GM12878 (cell line): ENCODE measurements at regions not wholly inside any gene's neighbourhood (a gene's known extent, or its start where the extent isn't known, plus 50 kb on each side); places are given as distances from the start of the nearest gene placed in this dataset.

ENCODE experiments used
- ATAC-seq: fragments of 200-7000 bp; cut with Tn5 transposase; 3 replicates; pipeline ENCODE4 v1.9.1; 2020; ENCODE audit warnings: mild to moderate bottlenecking, moderate library complexity
- BruUV-seq: library from RNA; stranded (reverse); fragments of 400-500 nt; replicated peaks from 2 replicates; lab custom pipeline; 2021; lab: Mats Ljungman, UMichigan
- CTCF ChIA-PET: fragments of 300-600 bp; sonication (Branson Sonifier 250); formaldehyde crosslinking; extraction: SDS; loops from one replicate; lab custom pipeline; 2021; ENCODE audit warnings: inconsistent platforms; lab: Yijun Ruan, JAX
- POLR2A ChIA-PET: fragments of 350-600 bp; formaldehyde crosslinking; extraction: SDS; loops from one replicate; lab custom pipeline; 2021; ENCODE audit warnings: inconsistent platforms; lab: Charles Lee
- RAD21 ChIA-PET: fragments of 300-600 bp; sonication (Branson Sonifier 250); formaldehyde crosslinking; loops from one replicate; lab custom pipeline; 2023; ENCODE audit warnings: antibody characterized with exemption; ENCODE audit not compliant: unreplicated experiment; lab: Charles Lee
- SMC1A ChIA-PET: fragments of 300-600 bp; sonication (Branson Sonifier 250); formaldehyde crosslinking; loops from one replicate; lab custom pipeline; 2023; ENCODE audit not compliant: unreplicated experiment, uncharacterized antibody; lab: Charles Lee
- DNase-seq: peaks from one replicate; pipeline ENCODE4 v3.0.0-alpha.2; 2011; ENCODE audit warnings: low read depth, low spot score
- FAIRE-seq: peaks from 3 replicates; lab custom pipeline; 2011; peaks lifted over from hg19 to GRCh38; lab: Jason Lieb, UNC
- H2AFZ ChIP-seq: 2 replicates; pipeline ENCODE4 v1.6.0; 2011; ENCODE audit warnings: low read depth, low read length, control low read depth; ENCODE audit not compliant: control insufficient read depth
- H3K27ac ChIP-seq: 2 replicates; pipeline ENCODE4 v1.5.1; 2011; ENCODE audit warnings: control low read depth; ENCODE audit not compliant: control insufficient read depth, insufficient read depth
- H3K27me3 ChIP-seq, 2 experiments: replicated peaks in 1 of 2; 2 replicates each; pipeline versions ENCODE4 v1.6.0 to v1.6.1; 2011; ENCODE audit warnings: low read length in 1 of 2; ENCODE audit not compliant: control insufficient read depth in 2 of 2, insufficient read depth in 2 of 2
- H3K36me3 ChIP-seq, 2 experiments: 2 replicates each; pipeline ENCODE4 v1.5.1; 2011; ENCODE audit warnings: low read length in 1 of 2; ENCODE audit not compliant: control insufficient read depth in 2 of 2, insufficient read depth in 2 of 2
- H3K4me1 ChIP-seq: 2 replicates; pipeline ENCODE4 v1.6.1; 2011; ENCODE audit warnings: mild to moderate bottlenecking, low read length, moderate library complexity, mixed read lengths; ENCODE audit not compliant: control insufficient read depth, insufficient read depth
- H3K4me2 ChIP-seq: 2 replicates; pipeline ENCODE4 v1.6.0; 2011; ENCODE audit warnings: control low read depth; ENCODE audit not compliant: control insufficient read depth, insufficient read depth
- H3K4me3 ChIP-seq: fragments of 200-600 bp; sonication (generic); 2 replicates; pipeline ENCODE4 v1.5.1; 2016
- H3K79me2 ChIP-seq: 2 replicates; pipeline ENCODE4 v1.6.0; 2011; ENCODE audit warnings: low read length; ENCODE audit not compliant: control insufficient read depth, insufficient read depth
- H3K9ac ChIP-seq: 2 replicates; pipeline ENCODE4 v1.8.0; 2011; ENCODE audit warnings: low read length, control low read depth, mixed read lengths; ENCODE audit not compliant: control insufficient read depth, insufficient read depth
- H3K9me3 ChIP-seq: replicated peaks from 3 replicates; pipeline ENCODE4 v1.5.1; 2011; ENCODE audit warnings: mild to moderate bottlenecking, low read length; ENCODE audit not compliant: control insufficient read depth, insufficient read depth
- H4K20me1 ChIP-seq: 2 replicates; pipeline ENCODE4 v1.6.0; 2011; ENCODE audit not compliant: control insufficient read depth, insufficient read depth
- EED ChIP-seq: sonication (generic); IDR thresholded peaks from 2 replicates; pipeline ENCODE4 v1.6.1; 2016; ENCODE audit warnings: antibody characterized with exemption, low read depth
- FOXK2 ChIP-seq: fragments of 450-650 bp; IDR thresholded peaks from 2 replicates; pipeline ENCODE4 v1.6.1; 2017; ENCODE audit warnings: mild to moderate bottlenecking, moderate library complexity
- FOXM1 ChIP-seq: IDR thresholded peaks from 2 replicates; pipeline ENCODE4 v1.6.1; 2012; ENCODE audit warnings: low read depth, mild to moderate bottlenecking, inconsistent platforms, low read length, moderate library complexity
- MXI1 ChIP-seq: fragments of 150-350 bp; IDR thresholded peaks from 2 replicates; pipeline ENCODE4 v1.6.1; 2011; ENCODE audit warnings: low read depth, mild to moderate bottlenecking, inconsistent platforms, low read length, improper control_type of control experiment
- RB1 ChIP-seq: fragments of 450-650 bp; formaldehyde crosslinking; IDR thresholded peaks from 2 replicates; pipeline ENCODE4 v1.6.1; 2017; ENCODE audit warnings: mild to moderate bottlenecking, borderline replicate concordance
- RELB ChIP-seq: fragments of 450-650 bp; IDR thresholded peaks from 2 replicates; pipeline ENCODE4 v1.6.1; 2017; ENCODE audit warnings: low read depth, mild to moderate bottlenecking, moderate library complexity
- SMARCA5 ChIP-seq: fragments of 450-650 bp; IDR thresholded peaks from 2 replicates; pipeline ENCODE4 v1.6.1; 2017; ENCODE audit warnings: mild to moderate bottlenecking
- SPI1 ChIP-seq: IDR thresholded peaks from 2 replicates; pipeline ENCODE4 v1.6.1; 2011; ENCODE audit warnings: low read depth, mild to moderate bottlenecking, low read length, moderate library complexity, borderline replicate concordance; ENCODE audit not compliant: insufficient read depth
- SUPT20H ChIP-seq: IDR thresholded peaks from 2 replicates; pipeline ENCODE4 v1.6.1; 2011; ENCODE audit warnings: low read depth, mild to moderate bottlenecking, low read length, moderate library complexity, borderline replicate concordance; ENCODE audit not compliant: control insufficient read depth
- ZSCAN29 ChIP-seq: fragments of 450-650 bp; IDR thresholded peaks from 2 replicates; pipeline ENCODE4 v1.6.1; 2017; ENCODE audit warnings: mild to moderate bottlenecking, moderate library complexity
- in situ Hi-C: fragments of 300-500 bp; cut with MboI; formaldehyde crosslinking; loops from 9 replicates; pipeline ENCODE4 v1.14.3; 2018; ENCODE audit warnings: mixed read lengths
- intact Hi-C: fragments of 100-400 bp; cut with micrococcal nuclease; formaldehyde crosslinking; loops from one replicate; pipeline ENCODE4 v1.14.2; 2022; ENCODE audit not compliant: unreplicated experiment

GRCh38 chr6:130503146-130503545 lies 137.3 kb downstream of the TMEM200A start:
- ChIA-PET CTCF (no interaction called here), POLR2A (no interaction called here), RAD21 (no interaction called here), SMC1A (interaction anchor here (1.1 to 1.2 kb wide), 2 partner anchors 11 to 55 kb away, joined by 3 read pairs; no protein-coding TSS in a partner anchor)
- BruUV-seq = no TSS peak
- FAIRE-seq (no peak), DNase-seq (no peak), ATAC-seq (no peak)
- Histone ChIP-seq H3K36me3 (no peaks in the 10 kb centered on the region), H3K4me2 (no peak overlapping the region), H4K20me1 (no peaks in the 10 kb centered on the region), H3K79me2 (no peaks in the 10 kb centered on the region), H3K9ac (no peak overlapping the region), H2AFZ (no peak overlapping the region), H3K4me1 (no peaks in the 10 kb centered on the region), H3K9me3 (no peaks in the 10 kb centered on the region), H3K27ac (no peak overlapping the region), H3K27me3 (no peaks in the 10 kb centered on the region), H3K4me3 (no peak overlapping the region)
- in situ Hi-C loops (no loop called here), intact Hi-C loops (no loop called here)
- TF ChIP-seq ZSCAN29 (no peak), MXI1 (no peak), EED (no peak), FOXM1 (no peak), SMARCA5 (no peak), RELB (no peak), FOXK2 (no peak), SPI1 (no peak), SUPT20H (no peak), RB1 (no peak)
